Astrocyte of the cerebellum (primary cell): ENCODE measurements at regions not wholly inside any gene's neighbourhood (a gene's known extent, or its start where the extent isn't known, plus 50 kb on each side); places are given as distances from the start of the nearest gene placed in this dataset.

Experiments
- DNase-seq: peaks from one replicate; pipeline ENCODE4 v3.0.0-alpha.2; 2011; ENCODE audit warnings: low read depth
- H3K4me3 ChIP-seq: 2 replicates; pipeline ENCODE4 v1.5.1; 2011; ENCODE audit warnings: mild to moderate bottlenecking, low read depth, low read length, moderate library complexity
- CTCF ChIP-seq: IDR thresholded peaks from 2 replicates; pipeline ENCODE4 v1.5.1; 2012; ENCODE audit warnings: low read length, low read depth, moderate library complexity, mild to moderate bottlenecking; ENCODE audit errors: missing control alignments
- in situ Hi-C: cut with HindIII; loops from 2 replicates; pipeline ENCODE4 v1.10.0; 2017; ENCODE audit warnings: low sequenced_read_pairs

GRCh38 chr2:145410086-145410485 is 890.2 kb upstream of the ZEB2 start:
- no peak for DNase-seq
- no peak overlapping the region for H3K4me3 ChIP-seq
- TF ChIP-seq CTCF: no peak
- in situ Hi-C loops: no loop called here

- in situ Hi-C loops: no loop called here
- TF ChIP-seq CTCF: no peak
- no peak overlapping the region for H3K4me3 ChIP-seq
- no peak for DNase-seq
Observed at GRCh38 chr2:145408980-145409379, 889.1 kb upstream of the ZEB2 start.

- no peak for DNase-seq
- no peak for TF ChIP-seq CTCF
- in situ Hi-C loops: no loop called here
- no peak overlapping the region for H3K4me3 ChIP-seq
Observed at GRCh38 chr2:145404690-145405089, 884.8 kb upstream of the ZEB2 start.

GRCh38 chr2:145402706-145403277 is 882.9 kb upstream of the ZEB2 start:
- no peak overlapping the region for H3K4me3 ChIP-seq
- DNase-seq: no peak
- TF ChIP-seq CTCF: no peak
- in situ Hi-C loops: no loop called here

GRCh38 chr2:145399131-145399530 is 879.2 kb upstream of the ZEB2 start:
- no peak for DNase-seq
- in situ Hi-C loops: no loop called here
- no peak overlapping the region for H3K4me3 ChIP-seq
- no peak for TF ChIP-seq CTCF

GRCh38 chr2:145394181-145394580 is 874.3 kb upstream of the ZEB2 start:
- in situ Hi-C loops: no loop called here
- TF ChIP-seq CTCF: no peak
- DNase-seq: no peak
- no peak overlapping the region for H3K4me3 ChIP-seq

GRCh38 chr2:145386973-145387372 is 867.1 kb upstream of the ZEB2 start:
- no peak for DNase-seq
- H3K4me3 ChIP-seq: no peak overlapping the region
- in situ Hi-C loops: no loop called here
- TF ChIP-seq CTCF: no peak
